Hepatocyte (in vitro differentiated cells): ENCODE measurements at regions not wholly inside any gene's neighbourhood (a gene's known extent, or its start where the extent isn't known, plus 50 kb on each side); places are given as distances from the start of the nearest gene placed in this dataset.

ENCODE experiments used
- EZH2 ChIP-seq: fragments of 200-600 bp; sonication (generic); IDR thresholded peaks from 2 replicates; pipeline ENCODE4 v1.6.1; 2016; ENCODE audit warnings: antibody characterized with exemption, mild to moderate bottlenecking, borderline replicate concordance
- EZH2phosphoT487 ChIP-seq: fragments of 200-600 bp; sonication (generic); IDR thresholded peaks from one replicate; pipeline ENCODE4 v1.6.1; 2018; ENCODE audit warnings: antibody characterized with exemption, mild to moderate bottlenecking, low read depth, moderate library complexity; ENCODE audit not compliant: unreplicated experiment, severe bottlenecking
- TF ChIP-seq, protein P1 (sequence below): fragments of 200-600 bp; sonication (generic); IDR thresholded peaks from 2 replicates; pipeline ENCODE4 v1.5.1; 2016; ENCODE audit warnings: antibody characterized with exemption, mild to moderate bottlenecking; ENCODE audit not compliant: poor library complexity

DNA sequence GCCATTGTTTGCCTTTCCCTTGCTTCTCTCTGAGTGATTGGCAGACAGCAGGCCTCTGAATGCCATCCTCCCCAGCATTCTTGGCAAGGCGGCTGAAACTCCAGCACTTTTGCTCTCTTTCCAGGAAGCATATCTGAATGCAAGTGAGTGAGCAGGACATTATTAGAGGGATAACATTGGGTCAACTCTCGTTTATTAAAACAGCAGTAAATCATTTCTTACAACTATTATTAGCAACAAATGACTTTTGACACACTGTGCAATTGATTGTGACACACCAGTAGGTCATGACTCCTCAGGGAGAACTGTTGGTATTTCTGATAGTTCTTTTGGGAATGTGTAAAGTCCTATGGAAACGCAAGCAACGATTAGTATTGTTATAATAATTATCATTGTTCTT, 103.8 kb downstream of the EFNB1 start:
- TF ChIP-seq, protein P1, sequence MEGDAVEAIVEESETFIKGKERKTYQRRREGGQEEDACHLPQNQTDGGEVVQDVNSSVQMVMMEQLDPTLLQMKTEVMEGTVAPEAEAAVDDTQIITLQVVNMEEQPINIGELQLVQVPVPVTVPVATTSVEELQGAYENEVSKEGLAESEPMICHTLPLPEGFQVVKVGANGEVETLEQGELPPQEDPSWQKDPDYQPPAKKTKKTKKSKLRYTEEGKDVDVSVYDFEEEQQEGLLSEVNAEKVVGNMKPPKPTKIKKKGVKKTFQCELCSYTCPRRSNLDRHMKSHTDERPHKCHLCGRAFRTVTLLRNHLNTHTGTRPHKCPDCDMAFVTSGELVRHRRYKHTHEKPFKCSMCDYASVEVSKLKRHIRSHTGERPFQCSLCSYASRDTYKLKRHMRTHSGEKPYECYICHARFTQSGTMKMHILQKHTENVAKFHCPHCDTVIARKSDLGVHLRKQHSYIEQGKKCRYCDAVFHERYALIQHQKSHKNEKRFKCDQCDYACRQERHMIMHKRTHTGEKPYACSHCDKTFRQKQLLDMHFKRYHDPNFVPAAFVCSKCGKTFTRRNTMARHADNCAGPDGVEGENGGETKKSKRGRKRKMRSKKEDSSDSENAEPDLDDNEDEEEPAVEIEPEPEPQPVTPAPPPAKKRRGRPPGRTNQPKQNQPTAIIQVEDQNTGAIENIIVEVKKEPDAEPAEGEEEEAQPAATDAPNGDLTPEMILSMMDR: no peak
- TF ChIP-seq EZH2phosphoT487: no peak
- no peak for TF ChIP-seq EZH2
